ENCODE measurements at regions not wholly inside any gene's neighbourhood (a gene's known extent, or its start where the extent isn't known, plus 50 kb on each side); places are given as distances from the start of the nearest gene placed in this dataset.
"Not testable (repeated sequence)": the region's sequence is repeated elsewhere in the genome, so short reads cannot be mapped to it uniquely, and the experiment has no call there.

DNA sequence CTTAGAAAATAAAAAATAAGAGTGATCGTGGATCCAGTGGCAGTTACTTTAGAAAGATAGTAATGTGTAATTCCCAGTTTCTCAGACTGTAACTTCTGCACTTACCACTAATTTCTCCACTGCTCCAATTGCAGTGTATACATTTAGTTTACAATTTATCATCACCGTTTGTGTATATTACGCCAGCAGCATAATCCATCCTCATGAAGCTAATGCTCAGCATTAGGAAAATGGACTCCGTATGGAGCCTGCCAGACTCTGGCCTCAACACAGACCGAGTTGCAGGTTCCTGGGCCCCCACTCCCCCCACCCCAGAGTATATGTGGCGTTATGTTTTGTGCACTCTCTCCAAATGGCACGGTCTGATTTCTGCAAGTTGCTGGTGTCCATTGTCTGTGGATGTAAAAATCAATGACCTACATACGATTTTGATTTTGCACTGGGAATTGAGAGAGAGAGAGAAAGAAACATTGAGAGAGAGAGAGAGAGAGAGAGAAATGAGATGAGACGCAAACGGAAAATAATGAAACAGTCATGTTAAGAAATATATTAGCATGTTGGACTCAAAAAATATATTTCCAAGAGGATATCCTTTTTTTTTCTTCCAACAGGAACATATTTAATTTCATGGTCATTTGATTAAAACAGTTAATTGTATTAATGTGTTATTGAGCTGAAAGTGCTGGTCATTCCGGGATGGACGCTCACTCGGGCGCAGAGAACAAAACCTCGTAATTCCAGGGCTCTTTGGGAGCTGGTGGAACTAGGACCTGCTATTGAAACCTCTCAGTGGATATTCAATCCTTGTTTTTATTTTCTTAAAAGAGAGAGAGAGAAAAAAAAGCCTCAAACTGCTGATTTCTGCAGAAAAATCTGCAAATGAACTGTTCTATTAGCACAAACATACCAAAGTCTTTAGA lies 278.8 kb downstream of the TSHZ3 start:
- H3K36me3 Mint-ChIP-seq, result no peaks in the 10 kb centered on the region
- no peaks in the 10 kb centered on the region for H3K4me1 Mint-ChIP-seq (ENCODE audit: low read depth)
- H3K4me3 Mint-ChIP-seq, result no peak overlapping the region
- H3K27ac Mint-ChIP-seq, result no peak overlapping the region
- H3K27me3 Mint-ChIP-seq, result peaks cover 11% of the 10 kb centered on the region
- H3K9me3 Mint-ChIP-seq (ENCODE audit: low read depth), result no peaks in the 10 kb centered on the region

DNA sequence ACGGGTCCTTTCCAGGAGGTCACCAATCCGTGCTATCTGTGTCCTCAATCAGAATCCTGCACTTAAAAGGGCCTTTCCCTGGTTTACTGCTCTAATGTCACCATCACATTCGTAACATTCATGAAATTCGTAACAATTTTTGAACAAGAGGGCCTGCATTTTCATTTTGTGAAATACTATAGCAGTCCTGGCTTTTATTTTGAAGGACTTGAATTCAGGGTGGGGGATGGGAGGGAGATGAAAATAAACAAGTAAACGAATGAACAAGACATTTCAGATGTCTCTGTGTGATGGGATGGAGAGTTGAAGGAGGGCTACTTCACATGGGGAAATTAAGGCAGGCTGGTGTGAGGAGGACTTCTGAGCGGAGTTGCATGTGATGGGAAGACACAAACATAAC lies 281.0 kb downstream of the TSHZ3 start:
- Mint-ChIP-seq H3K4me1 (ENCODE audit: low read depth) (no peaks in the 10 kb centered on the region), H3K4me3 (no peak overlapping the region), H3K27ac (no peak overlapping the region), H3K27me3 (peaks cover 11% of the 10 kb centered on the region), H3K9me3 (ENCODE audit: low read depth) (no peaks in the 10 kb centered on the region), H3K36me3 (no peaks in the 10 kb centered on the region)

DNA sequence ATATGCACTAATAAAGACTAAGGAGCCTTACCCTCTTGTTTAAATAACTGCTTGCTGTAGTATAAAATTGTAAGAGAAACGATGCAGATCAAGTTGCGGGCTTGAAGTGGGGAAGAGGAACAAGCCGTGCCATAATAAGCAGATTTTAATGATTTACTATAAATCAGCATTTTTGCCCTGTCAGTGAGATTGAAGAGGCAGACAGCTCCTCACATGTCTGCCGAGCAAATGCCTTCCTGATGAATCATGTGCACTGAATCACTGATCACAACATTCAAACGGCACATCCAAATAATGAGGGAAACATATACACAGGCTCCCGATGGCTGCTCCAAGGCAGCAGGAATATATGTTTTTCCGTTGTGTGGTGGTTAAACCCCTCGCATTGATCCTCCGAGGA lies 282.9 kb downstream of the TSHZ3 start:
- H3K36me3 Mint-ChIP-seq, result no peaks in the 10 kb centered on the region
- no peaks in the 10 kb centered on the region for H3K4me1 Mint-ChIP-seq (ENCODE audit: low read depth)
- H3K27ac Mint-ChIP-seq, result no peak overlapping the region
- peaks cover 8% of the 10 kb centered on the region for H3K27me3 Mint-ChIP-seq
- H3K4me3 Mint-ChIP-seq, result no peak overlapping the region
- H3K9me3 Mint-ChIP-seq (ENCODE audit: low read depth), result no peaks in the 10 kb centered on the region

DNA sequence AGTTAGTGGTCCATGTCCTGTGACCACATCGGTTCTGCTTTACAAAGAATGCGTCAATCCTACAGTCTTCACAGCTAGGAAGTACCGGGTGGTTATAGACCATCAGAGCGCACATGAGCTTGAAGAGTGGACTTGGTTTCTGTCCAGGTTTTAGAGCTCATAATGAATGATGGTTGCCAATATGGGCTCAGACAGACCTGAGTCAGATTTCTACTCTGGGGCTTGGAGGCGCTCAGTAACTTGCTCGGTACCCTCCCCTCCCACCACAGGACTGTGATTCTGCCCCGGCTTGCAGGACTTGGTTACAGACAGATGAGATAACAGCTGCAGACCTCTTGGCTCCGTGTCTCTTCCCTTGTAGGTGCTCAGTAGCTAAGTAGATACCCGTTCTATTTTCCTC lies 284.7 kb downstream of the TSHZ3 start:
- Mint-ChIP-seq H3K4me3 (no peak overlapping the region), H3K27me3 (peaks cover 3% of the 10 kb centered on the region), H3K4me1 (ENCODE audit: low read depth) (no peaks in the 10 kb centered on the region), H3K27ac (no peak overlapping the region), H3K9me3 (ENCODE audit: low read depth) (peaks cover 12% of the 10 kb centered on the region), H3K36me3 (no peaks in the 10 kb centered on the region)

DNA sequence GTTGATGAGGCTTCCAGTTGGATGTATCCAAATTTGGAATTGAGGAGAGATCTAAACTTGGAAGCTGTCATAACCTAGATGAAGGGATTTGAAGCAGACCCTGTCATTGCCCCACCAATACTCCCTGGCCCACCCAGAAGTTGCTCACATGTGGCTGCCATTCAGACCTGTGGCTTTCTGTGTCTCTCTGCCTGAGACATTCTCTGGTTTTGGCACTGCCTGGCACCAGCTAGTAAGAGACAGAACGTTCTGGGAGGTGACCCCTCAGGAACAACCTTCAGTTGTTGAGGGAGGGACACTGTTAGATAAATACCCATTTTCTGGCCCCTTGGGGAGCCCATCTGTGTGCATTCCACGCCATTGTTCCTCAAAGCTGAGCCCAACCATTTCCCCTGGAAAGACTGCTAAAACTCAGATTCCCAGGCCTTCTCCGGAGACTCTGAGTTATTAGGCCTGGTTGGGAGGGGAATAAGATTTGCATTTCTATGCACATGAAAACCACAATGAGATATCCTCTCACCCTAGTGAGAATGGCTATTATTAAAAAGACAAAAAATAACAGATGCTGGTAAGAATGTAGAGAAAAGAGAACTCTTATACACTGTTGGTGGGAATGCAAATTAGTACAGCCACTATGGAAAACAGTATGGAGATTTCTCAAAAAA lies 290.4 kb downstream of the TSHZ3 start:
- peaks cover 11% of the 10 kb centered on the region for H3K27me3 Mint-ChIP-seq
- no peaks in the 10 kb centered on the region for H3K4me1 Mint-ChIP-seq (ENCODE audit: low read depth)
- H3K9me3 Mint-ChIP-seq (ENCODE audit: low read depth), result peaks cover 12% of the 10 kb centered on the region
- H3K36me3 Mint-ChIP-seq, result no peaks in the 10 kb centered on the region
- no peak overlapping the region for H3K4me3 Mint-ChIP-seq
- no peak overlapping the region for H3K27ac Mint-ChIP-seq

DNA sequence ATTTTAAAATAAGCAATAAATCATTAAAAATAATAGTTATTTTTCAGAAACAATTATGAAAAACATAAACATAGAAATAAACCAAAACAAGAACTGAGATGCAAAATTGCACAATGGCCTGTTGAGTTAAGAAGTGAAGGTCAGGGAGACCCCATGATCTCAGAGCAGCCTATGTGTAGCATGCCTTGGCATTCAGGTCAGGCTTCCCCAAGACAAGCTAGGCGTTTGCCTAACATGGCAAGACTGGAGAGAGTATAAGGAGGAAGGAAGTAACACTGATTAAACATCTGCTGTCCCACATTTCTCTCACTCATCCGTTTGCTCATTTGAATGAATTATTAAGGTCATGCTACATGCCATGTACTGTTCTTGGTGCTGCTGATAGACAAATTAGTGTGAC lies 291.8 kb downstream of the TSHZ3 start:
- H3K4me3 Mint-ChIP-seq, result no peak overlapping the region
- H3K27me3 Mint-ChIP-seq, result peaks cover 13% of the 10 kb centered on the region
- H3K4me1 Mint-ChIP-seq (ENCODE audit: low read depth), result no peaks in the 10 kb centered on the region
- H3K27ac Mint-ChIP-seq, result no peak overlapping the region
- H3K9me3 Mint-ChIP-seq (ENCODE audit: low read depth), result peaks cover 12% of the 10 kb centered on the region
- H3K36me3 Mint-ChIP-seq, result no peaks in the 10 kb centered on the region

DNA sequence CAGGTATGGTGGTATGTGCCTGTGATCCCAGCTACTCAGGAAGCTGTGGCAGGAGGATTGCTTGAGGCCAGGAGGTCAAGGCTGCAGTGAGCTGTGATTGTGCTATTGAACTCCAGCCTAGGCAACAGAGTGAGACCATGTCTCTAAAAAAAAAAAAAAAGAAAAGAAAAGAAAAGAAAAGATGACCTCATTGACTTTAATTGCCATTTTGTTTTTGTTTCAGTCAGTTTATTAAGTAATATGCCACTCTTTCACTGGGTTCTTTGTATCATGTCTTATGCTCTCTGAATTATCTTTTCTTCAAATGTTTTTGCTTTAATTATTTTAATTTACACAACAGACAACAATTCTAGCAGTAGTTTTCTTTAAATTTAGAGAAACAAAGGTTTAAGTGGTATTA lies 293.8 kb downstream of the TSHZ3 start:
- H3K4me1 Mint-ChIP-seq (ENCODE audit: low read depth), result no peaks in the 10 kb centered on the region
- H3K27me3 Mint-ChIP-seq, result peaks cover 13% of the 10 kb centered on the region
- no peak overlapping the region for H3K4me3 Mint-ChIP-seq

DNA sequence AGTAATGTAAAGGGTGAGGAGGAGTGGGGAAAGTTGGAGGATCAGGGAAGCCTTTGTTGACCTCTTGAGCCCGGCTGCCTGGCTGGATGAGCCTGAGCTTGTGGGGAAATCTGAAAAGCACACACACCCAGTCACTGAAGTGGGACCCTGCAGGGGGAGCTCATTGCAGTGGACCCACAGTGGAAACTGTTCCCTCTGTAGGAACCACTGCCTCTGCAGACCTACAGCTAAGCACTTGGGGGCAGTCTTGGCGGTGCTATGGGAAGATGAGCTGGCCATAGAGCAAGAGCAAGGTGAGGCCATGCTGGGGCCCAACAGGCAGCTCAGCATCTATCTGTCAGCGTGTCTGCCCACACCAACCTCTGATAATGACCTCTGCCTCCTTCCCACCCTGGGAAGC lies 294.8 kb downstream of the TSHZ3 start:
- H3K4me1 Mint-ChIP-seq (ENCODE audit: low read depth), result no peaks in the 10 kb centered on the region
- H3K36me3 Mint-ChIP-seq, result no peaks in the 10 kb centered on the region
- no peaks in the 10 kb centered on the region for H3K9me3 Mint-ChIP-seq (ENCODE audit: low read depth)
- no peak overlapping the region for H3K27ac Mint-ChIP-seq
- H3K4me3 Mint-ChIP-seq, result no peak overlapping the region
- H3K27me3 Mint-ChIP-seq, result peaks cover 13% of the 10 kb centered on the region

More for the DNA sequence above, 293.8 kb downstream of the TSHZ3 start:
- no peaks in the 10 kb centered on the region for H3K36me3 Mint-ChIP-seq
- H3K27ac Mint-ChIP-seq, result no peak overlapping the region
- H3K9me3 Mint-ChIP-seq (ENCODE audit: low read depth), result peaks cover 6% of the 10 kb centered on the region

DNA sequence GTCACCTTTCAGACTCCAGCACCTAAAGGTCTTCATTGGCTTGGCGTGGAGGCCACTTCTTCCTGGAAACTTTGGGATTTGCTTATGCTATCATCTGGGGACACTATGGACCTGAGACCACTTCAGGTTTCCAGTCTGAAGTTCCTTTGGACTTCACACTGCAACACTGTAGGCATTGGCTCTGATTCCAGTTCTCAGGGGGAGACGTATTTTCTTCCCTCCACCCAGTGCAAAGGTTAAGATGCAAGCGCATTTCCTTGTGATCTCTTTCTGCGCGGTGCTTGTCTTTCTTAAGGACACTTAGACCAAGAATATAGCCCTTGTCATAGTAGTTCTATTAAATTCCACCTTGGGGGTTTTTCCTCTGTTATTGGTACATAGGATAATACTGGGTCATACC lies 299.8 kb downstream of the TSHZ3 start:
- peaks cover 6% of the 10 kb centered on the region for H3K27me3 Mint-ChIP-seq

DNA sequence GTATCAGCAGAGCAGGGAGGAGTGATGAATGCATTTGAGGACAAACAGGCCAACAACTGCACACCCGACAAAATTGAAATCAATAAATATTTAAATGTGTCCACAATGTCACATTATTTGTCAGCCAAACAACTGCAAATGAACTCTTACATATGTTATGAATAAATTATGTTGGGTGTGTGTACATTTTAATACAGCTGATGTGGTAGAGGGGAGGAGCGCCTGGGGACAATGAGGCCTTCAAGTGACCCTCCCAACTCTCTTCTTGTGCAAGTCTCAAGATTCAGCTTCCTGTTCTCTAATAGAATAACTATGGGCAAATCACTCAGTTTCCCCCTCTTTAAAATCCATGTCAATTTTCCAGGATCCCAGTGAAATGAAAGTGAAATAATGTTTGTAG lies 303.2 kb downstream of the TSHZ3 start:
- Mint-ChIP-seq H3K4me3 (no peak overlapping the region), H3K27me3 (peaks cover 3% of the 10 kb centered on the region), H3K27ac (no peak overlapping the region), H3K9me3 (ENCODE audit: low read depth) (no peaks in the 10 kb centered on the region), H3K36me3 (no peaks in the 10 kb centered on the region), H3K4me1 (ENCODE audit: low read depth) (no peaks in the 10 kb centered on the region)

More for the DNA sequence above, 299.8 kb downstream of the TSHZ3 start:
- no peaks in the 10 kb centered on the region for H3K36me3 Mint-ChIP-seq
- H3K9me3 Mint-ChIP-seq (ENCODE audit: low read depth), result no peaks in the 10 kb centered on the region
- no peaks in the 10 kb centered on the region for H3K4me1 Mint-ChIP-seq (ENCODE audit: low read depth)
- no peak overlapping the region for H3K27ac Mint-ChIP-seq
- no peak overlapping the region for H3K4me3 Mint-ChIP-seq

DNA sequence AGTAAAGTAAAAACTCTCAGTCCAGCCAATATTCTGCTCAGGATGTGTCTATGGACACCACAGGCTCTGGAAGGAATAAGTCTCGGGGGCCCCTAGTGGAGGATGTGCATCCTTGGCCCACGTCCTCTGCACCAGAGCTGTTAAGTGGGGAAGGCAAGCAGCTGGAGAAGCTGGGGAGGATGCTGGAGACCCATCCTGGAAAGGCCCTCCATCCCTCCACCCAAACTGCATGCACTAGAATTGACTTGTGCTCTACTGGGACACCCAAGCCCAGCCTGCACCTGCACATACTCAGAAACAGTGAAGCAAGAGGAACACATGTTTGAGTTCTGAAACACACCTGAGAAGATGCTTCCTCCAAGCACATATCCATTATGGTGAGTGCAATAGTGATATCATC lies 307.8 kb downstream of the TSHZ3 start:
- H3K9me3 Mint-ChIP-seq (ENCODE audit: low read depth), result no peaks in the 10 kb centered on the region
- no peaks in the 10 kb centered on the region for H3K4me1 Mint-ChIP-seq (ENCODE audit: low read depth)
- no peaks in the 10 kb centered on the region for H3K36me3 Mint-ChIP-seq
- H3K4me3 Mint-ChIP-seq, result no peak overlapping the region
- no peak overlapping the region for H3K27ac Mint-ChIP-seq
- H3K27me3 Mint-ChIP-seq, result peaks cover 10% of the 10 kb centered on the region

DNA sequence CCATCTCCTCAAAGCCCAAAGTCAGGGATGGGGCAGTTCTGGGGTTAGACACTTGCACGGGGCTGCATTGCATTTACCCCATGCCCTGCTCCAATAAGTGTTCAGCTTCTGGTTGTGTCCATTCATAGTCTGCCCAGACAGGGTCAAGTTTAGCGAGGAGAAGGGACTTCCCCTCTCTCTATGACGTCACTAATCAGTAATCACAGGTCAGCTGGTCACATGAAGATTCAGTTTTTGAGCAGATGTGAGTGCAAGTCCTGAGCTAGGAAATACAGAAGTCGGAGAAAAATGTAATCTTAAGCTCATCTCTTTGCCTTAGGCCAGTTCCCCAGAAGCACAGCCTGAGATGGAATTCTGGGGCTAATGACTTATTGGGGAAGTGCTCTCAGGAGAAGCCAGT lies 310.1 kb downstream of the TSHZ3 start:
- Mint-ChIP-seq H3K27me3 (peaks cover 16% of the 10 kb centered on the region), H3K36me3 (no peaks in the 10 kb centered on the region), H3K9me3 (ENCODE audit: low read depth) (peaks cover 7% of the 10 kb centered on the region), H3K4me1 (ENCODE audit: low read depth) (no peaks in the 10 kb centered on the region), H3K4me3 (no peak overlapping the region), H3K27ac (no peak overlapping the region)

DNA sequence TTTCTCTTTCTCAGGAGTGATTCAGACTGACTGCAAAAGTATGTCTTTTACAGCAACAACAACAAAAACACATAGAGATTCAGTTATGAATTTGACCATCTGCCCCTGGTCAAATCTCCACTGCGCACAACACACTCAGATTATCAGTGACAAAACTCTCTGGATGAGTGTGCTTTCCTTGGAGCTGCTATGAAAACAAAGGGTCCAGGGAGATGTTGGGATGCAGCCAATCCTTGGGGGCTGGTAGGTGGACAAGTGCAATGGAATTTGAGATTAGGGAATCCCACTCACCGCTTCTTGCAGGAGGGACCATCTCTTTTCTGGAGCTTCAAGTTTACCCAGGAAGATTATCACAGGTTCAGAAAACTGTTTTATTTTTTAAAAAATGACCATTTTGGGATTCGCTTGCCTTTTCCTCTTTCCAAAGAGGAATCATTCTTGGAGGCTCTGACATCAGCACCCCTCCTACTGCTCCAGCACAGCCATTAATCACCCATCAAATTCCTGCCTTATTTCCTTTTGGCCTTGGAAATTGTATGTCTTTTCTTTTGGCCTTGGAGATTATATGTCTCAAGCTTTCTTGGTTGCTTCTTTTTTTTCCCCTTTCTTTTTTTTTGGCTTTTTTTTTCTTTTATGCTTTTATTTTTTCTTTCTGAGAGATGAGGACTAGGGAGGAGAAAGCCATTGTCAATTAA lies 311.8 kb downstream of the TSHZ3 start:
- H3K9me3 Mint-ChIP-seq (ENCODE audit: low read depth), result peaks cover 7% of the 10 kb centered on the region
- H3K27me3 Mint-ChIP-seq, result peaks cover 18% of the 10 kb centered on the region
- H3K36me3 Mint-ChIP-seq, result no peaks in the 10 kb centered on the region
- H3K4me3 Mint-ChIP-seq, result no peak overlapping the region
- no peaks in the 10 kb centered on the region for H3K4me1 Mint-ChIP-seq (ENCODE audit: low read depth)
- no peak overlapping the region for H3K27ac Mint-ChIP-seq

DNA sequence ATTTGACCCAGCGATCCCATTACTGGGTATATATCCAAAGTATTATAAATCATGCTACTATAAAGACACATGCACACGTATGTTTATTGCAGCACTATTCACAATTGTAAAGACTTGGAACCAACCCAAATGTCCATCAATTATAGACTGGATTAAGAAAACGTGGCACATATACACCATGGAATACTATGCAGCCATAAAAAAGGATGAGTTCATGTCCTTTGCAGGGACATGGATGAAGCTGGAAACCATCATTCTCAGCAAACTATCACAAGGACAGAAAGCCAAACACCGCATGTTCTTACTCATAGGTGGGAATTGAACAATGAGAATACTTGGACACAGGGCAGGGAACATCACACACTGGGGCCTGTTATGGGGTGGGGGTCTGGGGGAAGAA lies 317.8 kb downstream of the TSHZ3 start:
- not testable (repeated sequence) for H3K4me3 Mint-ChIP-seq
- peaks cover 11% of the 10 kb centered on the region for H3K27me3 Mint-ChIP-seq

DNA sequence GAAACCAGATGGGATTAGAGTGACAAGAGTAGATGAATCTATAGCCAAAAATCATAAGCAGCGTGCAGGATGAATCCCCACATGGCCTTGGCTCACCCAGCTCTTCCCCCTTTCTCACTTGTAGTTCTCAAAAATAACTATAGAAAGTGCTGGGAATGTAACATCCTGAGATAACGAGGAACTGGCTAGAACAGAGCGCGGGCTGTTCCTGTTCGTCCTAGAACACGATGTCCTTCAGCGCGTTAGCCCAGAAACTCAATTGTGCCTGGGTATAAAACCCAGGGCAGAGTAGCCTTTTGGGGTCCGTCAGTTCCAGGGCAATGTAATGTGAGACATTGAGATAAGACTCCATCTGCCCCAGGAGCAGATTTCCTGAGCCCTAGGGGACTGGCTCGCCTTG lies 326.2 kb downstream of the TSHZ3 start:
- Mint-ChIP-seq H3K4me3 (no peak overlapping the region), H3K27ac (no peak overlapping the region), H3K4me1 (ENCODE audit: low read depth) (no peaks in the 10 kb centered on the region), H3K9me3 (ENCODE audit: low read depth) (peaks cover 3% of the 10 kb centered on the region), H3K36me3 (no peaks in the 10 kb centered on the region), H3K27me3 (peaks cover 1% of the 10 kb centered on the region)

More for the DNA sequence above, 317.8 kb downstream of the TSHZ3 start:
- not testable (repeated sequence) for H3K27ac Mint-ChIP-seq; H3K36me3 Mint-ChIP-seq; H3K9me3 Mint-ChIP-seq (ENCODE audit: low read depth); H3K4me1 Mint-ChIP-seq (ENCODE audit: low read depth)

All from activated naive CD8-positive, alpha-beta T cell (primary cell).